Neuron (in vitro differentiated cells): ENCODE measurements at regions not wholly inside any gene's neighbourhood (a gene's known extent, or its start where the extent isn't known, plus 50 kb on each side); places are given as distances from the start of the nearest gene placed in this dataset.
"Not testable (repeated sequence)": the region's sequence is repeated elsewhere in the genome, so short reads cannot be mapped to it uniquely, and the experiment has no call there.

Experiments used
- H2AFZ ChIP-seq: one replicate; pipeline ENCODE4 v1.6.1; 2013; ENCODE audit warnings: low read depth, mild to moderate bottlenecking, inconsistent platforms, low read length, moderate library complexity
- H3K27me3 ChIP-seq: one replicate; pipeline ENCODE4 v1.6.1; 2013; ENCODE audit warnings: low read length; ENCODE audit not compliant: insufficient read depth
- H3K36me3 ChIP-seq: one replicate; pipeline ENCODE4 v1.6.1; 2013; ENCODE audit warnings: low read length; ENCODE audit not compliant: insufficient read depth
- H3K4me1 ChIP-seq: one replicate; pipeline ENCODE4 v1.6.1; 2013; ENCODE audit warnings: low read length; ENCODE audit not compliant: insufficient read depth
- H3K4me3 ChIP-seq: 2 replicates; pipeline ENCODE4 v1.5.1; 2013; ENCODE audit warnings: mild to moderate bottlenecking, low read length, moderate library complexity
- H3K9me3 ChIP-seq: one replicate; pipeline ENCODE4 v1.6.1; 2013; ENCODE audit warnings: low read length

DNA sequence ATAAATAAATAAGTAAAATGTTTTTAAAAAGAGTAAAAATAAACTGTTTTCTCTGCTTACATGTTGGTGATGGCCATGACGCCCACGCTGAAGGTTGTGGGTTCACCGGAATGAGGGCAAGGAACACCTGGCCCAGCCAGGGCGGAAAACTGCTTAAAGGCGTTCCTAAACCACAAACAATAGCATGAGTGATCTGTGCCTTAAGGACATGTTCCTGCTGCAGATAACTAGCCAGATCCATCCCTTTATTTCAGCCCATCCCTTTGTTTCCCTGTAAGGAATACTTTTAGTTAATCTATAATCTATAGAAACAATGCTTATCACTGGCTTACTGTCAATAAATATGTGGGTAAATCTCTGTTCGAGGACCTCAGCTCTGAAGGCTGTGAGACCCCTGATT, 63.3 kb upstream of the CEP78 start:
- H3K9me3 ChIP-seq, H3K27me3 ChIP-seq, H3K4me3 ChIP-seq, H2AFZ ChIP-seq, H3K4me1 ChIP-seq, H3K36me3 ChIP-seq: not testable (repeated sequence)

DNA sequence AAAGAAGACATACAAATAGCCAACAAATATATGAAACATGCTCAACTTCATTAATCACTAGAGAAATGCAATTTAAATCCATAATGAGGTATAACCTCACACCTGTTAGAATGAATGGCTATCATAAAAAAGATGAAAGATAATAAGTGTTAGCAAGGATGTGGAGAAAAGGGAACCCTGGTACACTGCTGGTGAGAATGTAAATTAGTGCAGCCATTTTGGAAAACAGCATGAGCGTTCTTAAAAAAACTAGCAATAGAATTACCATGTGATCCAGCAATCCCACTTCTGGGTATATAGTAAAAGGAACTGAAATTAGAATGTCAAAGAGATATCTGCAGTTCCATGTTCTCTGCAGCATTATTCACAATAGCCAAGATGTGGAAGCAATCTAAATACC, 64.2 kb upstream of the CEP78 start:
- no peaks in the 10 kb centered on the region for H3K4me1 ChIP-seq
- no peak overlapping the region for H3K4me3 ChIP-seq

DNA sequence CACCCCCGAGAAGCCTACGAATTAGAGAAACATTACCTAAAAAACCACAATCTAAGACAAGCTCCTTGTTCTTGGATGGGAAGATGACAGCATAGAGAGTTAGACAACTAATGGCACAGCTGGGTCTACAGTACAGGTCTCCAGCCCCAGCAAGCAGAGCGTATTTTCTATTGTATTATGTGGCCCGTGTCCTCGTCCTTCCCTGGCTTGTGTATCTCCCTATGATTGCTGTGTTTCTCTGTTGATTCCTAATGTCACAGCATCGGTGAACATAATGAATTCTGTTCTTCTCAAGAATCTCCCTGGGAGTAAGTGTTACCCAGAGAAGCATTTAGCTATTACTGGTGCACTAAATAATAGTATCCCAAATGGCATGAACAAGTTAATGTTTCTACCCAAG, 66.8 kb upstream of the CEP78 start:
- Histone ChIP-seq H3K9me3 (no peaks in the 10 kb centered on the region), H3K4me1 (no peaks in the 10 kb centered on the region), H2AFZ (no peak overlapping the region), H3K27me3 (no peaks in the 10 kb centered on the region), H3K4me3 (no peak overlapping the region), H3K36me3 (no peaks in the 10 kb centered on the region)

More for the DNA sequence above, 64.2 kb upstream of the CEP78 start:
- Histone ChIP-seq H3K9me3 (no peaks in the 10 kb centered on the region), H3K36me3 (no peaks in the 10 kb centered on the region), H3K27me3 (no peaks in the 10 kb centered on the region), H2AFZ (no peak overlapping the region)

DNA sequence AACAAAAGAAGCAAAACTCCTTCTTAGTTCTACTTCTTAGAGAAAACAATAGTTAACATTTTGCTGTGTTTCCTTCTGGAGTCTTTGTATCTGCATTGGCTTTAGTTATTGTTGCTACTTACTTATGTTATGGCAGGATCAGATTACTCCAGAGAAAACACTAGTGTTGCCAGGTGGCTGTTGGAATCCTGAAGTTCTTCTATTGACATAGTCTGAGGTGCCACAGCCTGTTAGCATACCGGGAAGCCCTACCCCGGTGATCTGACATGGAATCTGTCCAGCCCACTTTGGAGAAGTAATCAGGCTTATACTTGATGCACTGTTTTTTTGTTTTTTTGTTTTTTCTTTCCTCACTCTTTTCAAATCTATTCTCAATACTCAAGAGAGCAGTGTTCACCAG, 68.5 kb upstream of the CEP78 start:
- Histone ChIP-seq H3K9me3 (no peaks in the 10 kb centered on the region), H3K4me3 (no peak overlapping the region)

DNA sequence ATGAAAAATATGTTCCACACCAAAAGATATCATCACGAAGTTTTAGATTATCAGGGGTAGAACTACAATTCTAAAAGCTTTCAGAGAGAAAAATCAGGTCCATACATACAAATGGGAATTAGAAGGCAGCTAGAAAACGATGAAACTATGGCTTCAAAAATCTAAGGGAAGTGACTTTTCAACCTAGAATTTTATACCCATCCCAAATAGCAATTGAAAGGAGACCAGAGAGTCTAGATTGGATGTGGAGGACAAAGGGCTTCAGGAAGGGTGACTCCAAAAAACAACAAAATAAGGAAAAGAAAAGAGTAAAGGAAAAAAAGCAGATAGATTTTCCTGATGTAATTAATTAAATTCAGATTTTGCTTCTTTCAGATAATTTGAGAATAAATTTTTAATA, 72.0 kb upstream of the CEP78 start:
- no peaks in the 10 kb centered on the region for H3K9me3 ChIP-seq
- no peak overlapping the region for H2AFZ ChIP-seq
- no peak overlapping the region for H3K4me3 ChIP-seq
- H3K36me3 ChIP-seq: no peaks in the 10 kb centered on the region
- no peaks in the 10 kb centered on the region for H3K27me3 ChIP-seq
- no peaks in the 10 kb centered on the region for H3K4me1 ChIP-seq

More for the DNA sequence above, 68.5 kb upstream of the CEP78 start:
- Histone ChIP-seq H3K27me3 (no peaks in the 10 kb centered on the region), H3K4me1 (no peaks in the 10 kb centered on the region), H2AFZ (no peak overlapping the region), H3K36me3 (no peaks in the 10 kb centered on the region)

DNA sequence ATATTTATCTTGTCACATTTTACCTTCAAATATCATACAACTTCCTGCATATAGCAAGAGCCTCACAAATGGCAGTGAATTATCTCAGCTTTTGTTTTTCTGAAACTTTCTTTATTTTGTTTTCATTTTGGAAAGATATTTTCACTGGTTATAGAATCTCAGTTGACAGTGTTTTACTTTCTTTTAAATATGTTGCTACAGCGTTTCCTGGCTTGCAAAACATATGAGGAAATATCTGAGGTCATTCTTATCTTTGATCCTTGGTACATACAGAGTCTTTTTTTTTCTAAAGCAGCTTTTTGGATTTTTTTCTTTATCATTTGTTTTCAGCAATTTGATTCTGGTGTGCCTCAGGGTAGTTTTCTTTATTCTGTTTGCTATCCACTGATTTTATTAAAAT, 77.6 kb upstream of the CEP78 start:
- Histone ChIP-seq H3K4me1 (no peaks in the 10 kb centered on the region), H3K36me3 (no peaks in the 10 kb centered on the region), H3K4me3 (no peak overlapping the region), H3K27me3 (no peaks in the 10 kb centered on the region), H3K9me3 (no peaks in the 10 kb centered on the region), H2AFZ (no peak overlapping the region)

DNA sequence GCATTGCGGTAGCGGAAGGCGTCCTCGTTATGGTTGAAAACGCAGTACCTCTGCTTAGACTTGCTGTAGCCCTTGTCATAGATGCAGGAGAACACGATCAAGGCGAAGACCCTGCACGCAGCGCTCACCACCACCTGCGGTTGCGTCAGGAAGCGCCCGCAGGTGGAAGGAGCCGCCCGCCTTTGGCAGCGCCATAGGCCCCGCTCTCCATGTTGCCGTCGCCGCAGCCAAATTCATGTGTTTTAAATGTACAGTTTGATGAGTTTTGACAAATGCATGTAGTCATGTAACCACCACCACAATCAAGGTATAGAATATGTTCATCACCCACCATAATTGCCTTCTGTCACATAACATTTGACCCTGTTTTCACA, 84.9 kb upstream of the CEP78 start:
- H3K4me3 ChIP-seq: no peak overlapping the region
- no peaks in the 10 kb centered on the region for H3K9me3 ChIP-seq
- H3K4me1 ChIP-seq: no peaks in the 10 kb centered on the region
- H3K36me3 ChIP-seq: no peaks in the 10 kb centered on the region
- no peak overlapping the region for H2AFZ ChIP-seq
- no peaks in the 10 kb centered on the region for H3K27me3 ChIP-seq

DNA sequence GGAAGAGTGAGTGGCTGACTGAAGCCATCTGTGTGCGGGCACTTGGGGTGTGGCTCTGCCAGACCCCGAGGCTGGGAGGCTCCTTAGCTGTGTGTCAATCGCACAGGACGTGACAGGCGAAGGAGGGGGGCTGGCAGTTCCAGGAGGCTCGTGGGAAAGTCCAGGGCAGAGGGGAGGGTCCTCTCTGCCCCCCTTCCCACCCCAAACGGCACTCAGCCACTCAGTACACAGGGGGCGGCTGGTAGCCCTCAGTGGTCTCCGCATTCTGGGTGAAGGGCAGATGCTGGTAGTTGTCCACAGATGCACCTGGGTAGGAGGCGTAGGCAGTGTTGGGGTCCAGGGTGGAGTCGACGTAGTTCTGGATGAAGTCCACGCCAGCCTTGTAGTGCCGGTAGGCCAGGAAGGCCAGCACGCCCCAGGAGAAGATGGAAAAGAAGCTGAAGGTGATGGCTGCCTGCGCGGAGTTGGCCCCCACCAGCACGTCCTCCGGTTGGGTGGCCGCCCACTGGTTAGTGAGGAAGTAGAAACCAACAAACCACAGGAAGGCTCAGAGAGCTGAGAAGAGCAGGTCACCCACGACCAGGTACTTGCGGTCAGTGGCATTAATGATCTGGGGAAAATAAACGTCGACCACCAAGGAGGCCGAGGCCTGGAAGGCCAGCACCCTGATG, 85.4 kb upstream of the CEP78 start:
- Histone ChIP-seq H3K4me3 (no peak overlapping the region), H3K27me3 (no peaks in the 10 kb centered on the region), H3K36me3 (no peaks in the 10 kb centered on the region), H3K4me1 (no peaks in the 10 kb centered on the region), H2AFZ (no peak overlapping the region), H3K9me3 (no peaks in the 10 kb centered on the region)

DNA sequence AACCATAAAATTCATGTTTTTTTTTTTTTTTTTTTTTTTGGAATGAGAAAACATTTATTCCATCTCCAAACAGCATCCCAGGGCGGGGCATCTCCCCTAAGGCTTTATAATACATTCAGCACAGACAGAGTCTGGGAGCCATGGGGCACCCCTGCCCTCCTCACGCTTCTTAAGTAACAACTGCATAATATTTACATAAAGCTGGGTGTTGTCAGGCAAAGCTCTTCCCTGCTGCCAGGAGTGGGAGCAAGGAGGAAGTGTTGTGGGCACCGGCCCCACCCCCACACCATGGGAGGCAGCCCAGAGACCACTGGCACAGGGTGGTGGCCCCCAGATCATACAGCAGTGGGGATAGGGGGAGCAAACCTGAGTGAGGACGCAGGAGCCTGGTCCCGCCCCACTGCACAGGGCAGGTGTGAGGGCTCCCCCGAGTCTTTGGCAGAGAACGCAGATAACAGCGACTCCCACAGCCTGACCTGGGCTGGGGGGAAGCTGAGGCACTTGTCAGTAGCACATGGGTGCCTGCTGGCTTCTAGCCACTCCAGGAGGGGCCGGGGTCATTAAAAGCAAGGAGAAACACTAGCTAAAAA, 86.1 kb upstream of the CEP78 start:
- no peak overlapping the region for H2AFZ ChIP-seq
- H3K4me1 ChIP-seq: no peaks in the 10 kb centered on the region
- H3K36me3 ChIP-seq: no peaks in the 10 kb centered on the region
- no peaks in the 10 kb centered on the region for H3K27me3 ChIP-seq
- H3K9me3 ChIP-seq: no peaks in the 10 kb centered on the region
- no peak overlapping the region for H3K4me3 ChIP-seq

DNA sequence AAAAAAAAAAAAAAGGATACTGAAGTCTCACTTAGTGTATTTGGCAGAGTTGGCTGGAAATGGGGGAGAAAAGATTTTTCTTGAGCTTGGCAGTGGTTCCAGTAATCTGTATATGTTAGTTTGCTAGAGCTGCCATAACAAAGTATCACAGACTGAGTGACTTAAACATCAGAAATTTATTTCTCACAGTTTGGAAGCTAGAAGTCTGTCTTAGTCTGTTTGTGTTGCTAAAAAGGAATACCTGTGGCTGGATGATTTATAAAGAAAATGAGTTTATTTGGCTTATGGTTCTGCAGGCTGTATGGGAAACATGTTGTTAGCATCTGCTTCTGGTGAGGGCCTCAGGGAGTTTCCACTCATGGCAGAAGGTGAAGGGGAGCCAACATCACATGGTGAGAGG, 89.6 kb upstream of the CEP78 start:
- Histone ChIP-seq H3K4me1 (peaks cover 13% of the 10 kb centered on the region), H3K27me3 (no peaks in the 10 kb centered on the region), H3K36me3 (no peaks in the 10 kb centered on the region), H2AFZ (no peak overlapping the region), H3K4me3 (no peak overlapping the region), H3K9me3 (no peaks in the 10 kb centered on the region)

DNA sequence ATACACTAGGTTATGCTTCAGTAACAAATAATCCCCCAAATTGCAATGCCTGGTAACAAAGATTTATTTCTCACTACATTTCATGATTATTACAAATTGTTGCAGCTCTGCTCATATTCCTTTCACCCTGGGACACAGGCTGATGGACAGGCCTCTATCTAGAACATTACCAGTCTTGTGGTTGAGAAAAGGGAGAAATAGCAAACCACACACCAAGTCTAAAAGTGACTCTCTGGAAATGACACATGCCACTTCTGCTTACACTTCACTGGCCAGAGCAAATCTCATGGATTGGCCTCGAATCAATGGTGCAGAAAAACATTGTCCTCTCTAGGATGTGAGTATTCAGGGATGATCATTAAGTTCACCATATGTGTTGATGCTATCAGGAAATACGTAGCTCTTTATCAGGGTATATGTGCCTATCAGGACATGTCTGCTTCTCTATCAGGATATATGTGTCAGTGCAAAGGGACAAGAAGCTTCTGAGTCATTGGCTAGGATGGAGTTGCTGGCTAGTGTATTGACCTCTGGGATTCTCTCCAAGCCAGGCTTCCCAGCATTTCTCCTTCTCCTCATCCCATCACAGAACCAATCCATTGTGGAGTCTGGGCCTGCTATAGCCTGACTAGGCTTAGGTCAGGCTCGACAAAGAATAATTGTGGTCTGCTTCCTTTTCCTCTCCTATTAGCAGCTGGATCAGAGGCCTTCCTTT, 91.1 kb upstream of the CEP78 start:
- Histone ChIP-seq H3K9me3 (no peaks in the 10 kb centered on the region), H3K36me3 (no peaks in the 10 kb centered on the region), H3K4me1 (peaks cover 13% of the 10 kb centered on the region), H3K4me3 (no peak overlapping the region), H2AFZ (no peak overlapping the region), H3K27me3 (no peaks in the 10 kb centered on the region)

DNA sequence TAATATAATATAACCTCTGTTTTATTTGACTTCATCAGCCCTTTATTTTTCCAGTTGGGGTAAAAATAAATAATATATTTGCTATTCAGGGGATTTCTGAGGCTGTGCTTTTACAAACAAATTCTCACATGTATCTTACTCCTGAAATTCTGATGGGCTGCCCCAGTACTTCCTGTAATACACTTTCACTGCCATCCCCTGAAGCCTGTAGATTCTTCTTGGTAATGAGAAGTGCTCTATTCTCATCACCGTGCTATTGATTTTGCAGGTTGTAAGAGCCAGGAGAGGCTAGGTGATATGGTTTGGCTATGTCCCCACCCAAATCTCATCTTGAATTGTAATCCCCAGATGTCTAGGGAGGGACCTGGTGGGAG, 91.9 kb upstream of the CEP78 start:
- Histone ChIP-seq H3K4me3 (no peak overlapping the region), H3K36me3 (no peaks in the 10 kb centered on the region), H3K9me3 (no peaks in the 10 kb centered on the region), H3K4me1 (peaks cover 13% of the 10 kb centered on the region), H2AFZ (peak overlapping the region; percentile 28), H3K27me3 (no peaks in the 10 kb centered on the region)

DNA sequence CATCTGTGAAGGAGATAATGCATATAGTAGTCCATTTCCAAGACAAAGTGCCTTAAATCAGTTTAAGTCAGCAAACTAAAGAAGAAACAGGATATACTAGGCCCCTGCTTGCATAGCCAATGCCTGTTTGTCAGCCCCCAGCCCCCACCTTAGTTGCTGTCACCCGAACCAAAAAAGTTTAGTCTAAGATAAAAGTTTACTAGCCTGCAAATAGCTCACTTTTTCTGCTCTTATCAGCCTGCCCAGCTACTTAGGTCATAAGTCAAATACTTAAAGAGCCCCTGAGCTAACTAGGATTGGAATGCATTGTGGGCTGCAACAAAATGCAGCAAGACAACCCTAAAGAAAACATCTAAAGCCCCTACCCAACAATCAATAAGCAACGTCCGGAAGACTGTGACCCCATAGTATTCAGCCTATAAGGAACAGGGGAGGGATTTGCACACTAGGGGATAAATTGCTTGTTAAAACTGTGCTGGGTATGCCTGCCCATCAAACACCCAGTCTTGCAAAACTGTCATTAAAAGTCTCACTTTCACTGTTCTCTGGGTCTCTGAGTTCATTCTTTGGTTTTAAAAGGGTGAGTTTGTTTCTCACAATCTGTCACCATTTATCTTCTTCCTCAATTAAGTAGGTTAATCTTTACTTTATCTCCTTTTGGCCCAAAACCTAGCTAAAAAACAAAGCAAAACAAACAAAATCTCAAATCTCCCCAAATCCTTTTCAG, 92.4 kb upstream of the CEP78 start:
- Histone ChIP-seq H3K4me1 (peaks cover 13% of the 10 kb centered on the region), H3K4me3 (no peak overlapping the region), H3K36me3 (no peaks in the 10 kb centered on the region), H3K9me3 (no peaks in the 10 kb centered on the region), H2AFZ (peak overlapping the region; percentile 28), H3K27me3 (no peaks in the 10 kb centered on the region)
